ENCODE measurements at regions not wholly inside any gene's neighbourhood (a gene's known extent, or its start where the extent isn't known, plus 50 kb on each side); places are given as distances from the start of the nearest gene placed in this dataset.

DNA sequence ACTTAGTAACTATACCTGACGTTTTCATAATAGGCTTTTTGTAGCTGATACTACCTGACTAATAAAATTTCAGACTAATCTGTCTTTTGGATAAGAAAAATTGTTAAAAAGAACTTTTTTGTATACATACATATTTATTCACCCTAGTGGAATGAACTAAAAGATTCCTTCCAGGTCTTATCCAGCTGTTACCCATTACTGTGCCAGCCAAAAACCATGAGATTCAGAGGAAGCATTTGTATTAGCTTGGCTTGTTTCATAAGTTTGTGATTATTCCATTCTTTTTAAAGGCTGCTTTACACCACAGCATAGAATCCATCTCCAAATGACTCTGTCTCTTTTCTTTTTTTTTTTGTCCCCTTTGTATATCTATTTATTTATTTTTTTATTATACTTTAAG lies 149.4 kb downstream of the FAT4 start:
- WGBS (ENCODE audit: insufficient coverage, insufficient replicate concordance, low lambda C conversion rate, missing lambda C conversion rate): 0% methylated on average over 1 of the region's 1 CpG
- Histone ChIP-seq H3K9me3 (replicated peaks; ENCODE audit: control insufficient read depth, insufficient read depth, low read length) (no peaks in the 10 kb centered on the region), H3K9ac (ENCODE audit: control insufficient read depth, insufficient read depth, low read length) (no peak overlapping the region), H3K27ac (ENCODE audit: control insufficient read depth, insufficient read depth) (no peak overlapping the region), H3K4me1 (ENCODE audit: control insufficient read depth, insufficient read depth, low read length) (no peaks in the 10 kb centered on the region), H3K79me2 (ENCODE audit: control insufficient read depth, insufficient read depth, low read length) (no peaks in the 10 kb centered on the region), H2AFZ (ENCODE audit: control insufficient read depth, low read depth, low read length) (no peak overlapping the region), H3K36me3 (ENCODE audit: control insufficient read depth in 2 of 2, insufficient read depth in 2 of 2, low read length in 1 of 2) (no peaks in the 10 kb centered on the region), H3K4me2 (ENCODE audit: control insufficient read depth, insufficient read depth) (no peak overlapping the region), H4K20me1 (ENCODE audit: control insufficient read depth, insufficient read depth) (no peaks in the 10 kb centered on the region), H3K27me3 (replicated peaks in 1 of 2; ENCODE audit: control insufficient read depth in 2 of 2, insufficient read depth in 2 of 2, low read length in 1 of 2) (no peaks in the 10 kb centered on the region), H3K4me3 (no peak overlapping the region)
- TF ChIP-seq LARP7 (IDR thresholded peaks at IDR 0.05): no peak
- no peak for ATAC-seq
- FAIRE-seq: no peak
- POLR2A ChIA-PET: no interaction called here
- in situ Hi-C loops (cut with MboI) (no loop called here), intact Hi-C loops (cut with micrococcal nuclease; ENCODE audit: unreplicated experiment) (no loop called here)
- no TSS peak for BruUV-seq (replicated peaks)
- RAD21 ChIA-PET (ENCODE audit: unreplicated experiment): no interaction called here
- CTCF ChIA-PET: no interaction called here
- no peak for DNase-seq (ENCODE audit: low read depth, low spot score)
- SMC1A ChIA-PET (ENCODE audit: uncharacterized antibody, unreplicated experiment): no interaction called here

GRCh38 chr4:125481334-125482045 lies 166.7 kb downstream of the FAT4 start:
- ChIA-PET POLR2A (no interaction called here), SMC1A (ENCODE audit: uncharacterized antibody, unreplicated experiment) (no interaction called here), CTCF (no interaction called here), RAD21 (ENCODE audit: unreplicated experiment) (no interaction called here)
- no peak overlapping the region for H3K4me3 ChIP-seq
- TF ChIP-seq JUND (IDR thresholded peaks at IDR 0.05; ENCODE audit: low read depth, low read length) (no peak), SP1 (IDR thresholded peaks at IDR 0.05; ENCODE audit: low read depth, low read length) (no peak), NBN (IDR thresholded peaks at IDR 0.05) (no peak), ZNF207 (IDR thresholded peaks at IDR 0.05; ENCODE audit: borderline replicate concordance) (no peak), MTA2 (IDR thresholded peaks at IDR 0.05; ENCODE audit: low read depth) (no peak), EED (IDR thresholded peaks at IDR 0.05; ENCODE audit: low read depth) (no peak)
- TF ChIP-seq, protein P1, sequence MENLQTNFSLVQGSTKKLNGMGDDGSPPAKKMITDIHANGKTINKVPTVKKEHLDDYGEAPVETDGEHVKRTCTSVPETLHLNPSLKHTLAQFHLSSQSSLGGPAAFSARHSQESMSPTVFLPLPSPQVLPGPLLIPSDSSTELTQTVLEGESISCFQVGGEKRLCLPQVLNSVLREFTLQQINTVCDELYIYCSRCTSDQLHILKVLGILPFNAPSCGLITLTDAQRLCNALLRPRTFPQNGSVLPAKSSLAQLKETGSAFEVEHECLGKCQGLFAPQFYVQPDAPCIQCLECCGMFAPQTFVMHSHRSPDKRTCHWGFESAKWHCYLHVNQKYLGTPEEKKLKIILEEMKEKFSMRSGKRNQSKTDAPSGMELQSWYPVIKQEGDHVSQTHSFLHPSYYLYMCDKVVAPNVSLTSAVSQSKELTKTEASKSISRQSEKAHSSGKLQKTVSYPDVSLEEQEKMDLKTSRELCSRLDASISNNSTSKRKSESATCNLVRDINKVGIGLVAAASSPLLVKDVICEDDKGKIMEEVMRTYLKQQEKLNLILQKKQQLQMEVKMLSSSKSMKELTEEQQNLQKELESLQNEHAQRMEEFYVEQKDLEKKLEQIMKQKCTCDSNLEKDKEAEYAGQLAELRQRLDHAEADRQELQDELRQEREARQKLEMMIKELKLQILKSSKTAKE (IDR thresholded peaks at IDR 0.05; ENCODE audit: low read depth, poor library complexity, severe bottlenecking): no peak
- intact Hi-C loops (cut with micrococcal nuclease; ENCODE audit: unreplicated experiment) (no loop called here), in situ Hi-C loops (cut with MboI) (no loop called here)
- H2AFZ ChIP-seq (ENCODE audit: control insufficient read depth, low read depth, low read length): no peak overlapping the region
- no TSS peak for BruUV-seq (replicated peaks)
- no peak overlapping the region for H3K9ac ChIP-seq (ENCODE audit: control insufficient read depth, insufficient read depth, low read length)
- ATAC-seq (no peak), FAIRE-seq (no peak), DNase-seq (ENCODE audit: low read depth, low spot score) (no peak)
- no peaks in the 10 kb centered on the region for H3K36me3 ChIP-seq (ENCODE audit: control insufficient read depth in 2 of 2, insufficient read depth in 2 of 2, low read length in 1 of 2)
- H3K27me3 ChIP-seq (replicated peaks in 1 of 2; ENCODE audit: control insufficient read depth in 2 of 2, insufficient read depth in 2 of 2, low read length in 1 of 2): no peaks in the 10 kb centered on the region
- no peaks in the 10 kb centered on the region for H3K9me3 ChIP-seq (replicated peaks; ENCODE audit: control insufficient read depth, insufficient read depth, low read length)
- H3K79me2 ChIP-seq (ENCODE audit: control insufficient read depth, insufficient read depth, low read length): no peaks in the 10 kb centered on the region
- no peaks in the 10 kb centered on the region for H3K4me1 ChIP-seq (ENCODE audit: control insufficient read depth, insufficient read depth, low read length)
- no peaks in the 10 kb centered on the region for H4K20me1 ChIP-seq (ENCODE audit: control insufficient read depth, insufficient read depth)
- WGBS (ENCODE audit: insufficient coverage, insufficient replicate concordance, low lambda C conversion rate, missing lambda C conversion rate): 26% methylated on average over 9 of the region's 9 CpGs
- no peak overlapping the region for H3K4me2 ChIP-seq (ENCODE audit: control insufficient read depth, insufficient read depth)
- H3K27ac ChIP-seq (ENCODE audit: control insufficient read depth, insufficient read depth): no peak overlapping the region
